Activated CD4-positive, alpha-beta T cell treated with anti-CD3 and anti-CD28 coated beads, Interleukin-2, amount 10 ng/mL, durations not matched to agents 7 days and 5 days (primary cell): ENCODE measurements at regions not wholly inside any gene's neighbourhood (a gene's known extent, or its start where the extent isn't known, plus 50 kb on each side); places are given as distances from the start of the nearest gene placed in this dataset.

Experiments used
- CTCF ChIA-PET: fragments of 350-600 bp; sonication (Branson Sonifier 250); formaldehyde crosslinking; loops from one replicate; lab custom pipeline; 2021; ENCODE audit warnings: antibody characterized with exemption; lab: Charles Lee
- POLR2A ChIA-PET: fragments of 350-600 bp; sonication (Branson Sonifier 250); formaldehyde crosslinking; loops from one replicate; lab custom pipeline; 2021; ENCODE audit warnings: antibody characterized with exemption; lab: Charles Lee
- DNase-seq: peaks from one replicate; pipeline ENCODE4 v3.0.0-alpha.2; 2020
- H3K27ac Mint-ChIP-seq: one replicate; pipeline ENCODE4 v1.8.0; 2021; ENCODE audit warnings: mild to moderate bottlenecking, moderate library complexity, mixed read lengths
- H3K27me3 Mint-ChIP-seq: one replicate; pipeline ENCODE4 v1.8.0; 2021; ENCODE audit warnings: mixed read lengths
- H3K36me3 Mint-ChIP-seq: one replicate; pipeline ENCODE4 v1.8.0; 2021; ENCODE audit warnings: low read depth, mixed read lengths
- H3K4me1 Mint-ChIP-seq: one replicate; pipeline ENCODE4 v1.8.0; 2021; ENCODE audit warnings: mixed read lengths
- H3K4me3 Mint-ChIP-seq: one replicate; pipeline ENCODE4 v1.8.0; 2021; ENCODE audit warnings: mild to moderate bottlenecking, moderate library complexity, mixed read lengths
- H3K9me3 Mint-ChIP-seq: one replicate; pipeline ENCODE4 v1.8.0; 2021; ENCODE audit warnings: mixed read lengths

DNA sequence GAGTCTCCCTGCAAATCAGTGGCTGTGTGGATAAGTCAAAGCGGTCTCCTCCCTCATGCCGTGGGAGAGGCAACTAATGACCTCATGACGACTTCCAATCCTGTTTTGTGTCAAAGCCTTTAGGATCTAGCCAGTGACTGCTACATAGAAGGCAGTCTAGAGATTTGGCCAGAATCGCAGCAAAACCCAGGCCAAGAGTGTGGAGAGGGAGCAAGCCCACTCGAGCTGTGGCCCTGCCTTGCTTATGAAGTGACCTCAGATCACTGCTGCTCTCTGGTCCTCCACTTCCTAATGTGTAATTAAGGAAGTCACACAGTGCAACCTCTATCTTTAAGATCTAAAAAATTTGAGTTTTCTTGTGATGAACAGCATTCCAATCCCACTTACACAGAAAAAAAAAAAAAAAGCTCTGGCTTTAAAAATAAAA, 296.7 kb upstream of the KLF6 start:
- ChIA-PET CTCF (interaction anchor here (0.5 kb wide), 1 partner anchor 45 kb away, joined by 3 read pairs; no protein-coding TSS in a partner anchor), POLR2A (no interaction called here)
- H3K36me3 Mint-ChIP-seq = peaks cover 4% of the 10 kb centered on the region
- H3K9me3 Mint-ChIP-seq = peaks cover 4% of the 10 kb centered on the region
- peaks cover 38% of the 10 kb centered on the region for H3K4me1 Mint-ChIP-seq
- DNase-seq = no peak
- no peak overlapping the region for H3K4me3 Mint-ChIP-seq
- no peaks in the 10 kb centered on the region for H3K27me3 Mint-ChIP-seq
- H3K27ac Mint-ChIP-seq = peak overlapping the region; percentile 2

DNA sequence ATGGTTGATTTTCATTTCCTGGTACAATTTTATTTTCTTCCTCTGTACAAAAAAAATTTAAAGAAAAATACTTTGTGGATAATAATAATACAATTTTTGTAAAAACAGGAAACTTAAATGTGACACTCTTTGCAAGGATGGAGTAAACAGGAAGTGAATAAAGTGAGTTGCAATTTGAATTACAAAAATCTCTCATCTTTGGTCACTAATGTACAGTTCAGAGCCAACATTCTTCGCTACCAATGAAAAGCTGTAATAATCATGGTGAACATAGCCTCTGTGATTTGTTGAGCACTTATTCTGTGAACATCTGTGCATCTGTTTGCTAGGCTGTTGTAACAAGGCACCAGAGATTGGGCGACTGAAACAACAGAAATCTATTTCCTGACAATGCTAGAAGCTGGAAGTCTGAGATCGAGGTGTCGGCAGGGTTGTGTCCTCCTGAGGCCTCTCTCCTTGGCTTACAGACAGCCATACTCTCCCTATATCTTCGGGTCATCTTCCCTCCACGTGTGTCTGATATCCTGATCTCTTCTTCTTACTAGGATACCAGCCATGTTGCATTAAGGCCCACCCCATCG, 295.3 kb upstream of the KLF6 start:
- CTCF ChIA-PET = interaction anchor here (0.9 kb wide), 1 partner anchor 66 kb away, joined by 3 read pairs; no protein-coding TSS in a partner anchor
- POLR2A ChIA-PET = no interaction called here
- Mint-ChIP-seq H3K9me3 (peaks cover 5% of the 10 kb centered on the region), H3K4me3 (no peak overlapping the region), H3K27me3 (no peaks in the 10 kb centered on the region), H3K36me3 (peaks cover 9% of the 10 kb centered on the region), H3K4me1 (peaks cover 49% of the 10 kb centered on the region), H3K27ac (peak overlapping the region; percentile 81)
- DNase-seq = no peak

DNA sequence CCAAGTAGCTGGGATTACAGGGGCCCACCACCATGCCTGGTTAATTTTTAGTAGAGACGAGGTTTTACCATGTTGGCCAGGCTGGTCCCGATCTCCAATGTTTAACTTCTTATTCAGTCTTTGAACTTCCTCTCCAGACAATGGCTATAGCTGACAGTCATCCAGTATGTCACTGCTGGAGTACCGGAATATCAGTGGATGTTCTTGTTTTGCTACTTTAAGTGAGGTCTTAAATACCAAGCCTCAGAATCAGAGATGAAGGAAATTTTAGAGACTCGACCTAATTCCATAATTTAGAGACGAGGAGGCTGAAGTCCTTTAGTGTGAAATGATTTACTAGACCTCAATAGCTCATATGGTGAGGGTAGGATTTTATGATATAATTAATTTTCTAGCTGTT, 294.8 kb upstream of the KLF6 start:
- POLR2A ChIA-PET = no interaction called here
- Mint-ChIP-seq H3K27ac (peak overlapping the region; percentile 50), H3K4me3 (no peak overlapping the region), H3K27me3 (no peaks in the 10 kb centered on the region), H3K9me3 (peaks cover 5% of the 10 kb centered on the region), H3K4me1 (peaks cover 54% of the 10 kb centered on the region), H3K36me3 (peaks cover 12% of the 10 kb centered on the region)
- no peak for DNase-seq
- CTCF ChIA-PET = interaction anchor here (0.9 kb wide), 1 partner anchor 67 kb away, joined by 3 read pairs; no protein-coding TSS in a partner anchor

DNA sequence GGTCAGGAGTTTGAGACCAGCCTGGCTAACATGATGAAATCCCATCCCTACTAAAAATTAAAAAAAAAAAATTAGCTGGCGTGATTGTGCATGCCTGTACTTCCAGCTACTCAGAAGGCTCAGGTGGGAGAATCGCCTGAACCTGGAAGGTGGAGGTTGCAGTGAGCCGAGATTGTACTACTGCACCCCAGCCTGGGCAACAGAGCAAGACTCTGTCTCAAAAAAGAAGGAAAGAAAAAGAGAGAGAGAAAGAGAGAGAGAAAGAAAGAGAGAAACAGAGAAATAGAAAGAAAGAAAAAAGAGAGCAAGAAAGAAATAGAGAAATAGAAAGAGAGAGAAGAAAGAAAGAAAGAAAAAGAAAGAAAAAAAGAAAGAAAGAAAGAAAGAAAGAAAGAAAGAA, 292.8 kb upstream of the KLF6 start:
- no peak overlapping the region for H3K4me3 Mint-ChIP-seq
- DNase-seq = no peak
- no peaks in the 10 kb centered on the region for H3K27me3 Mint-ChIP-seq
- H3K27ac Mint-ChIP-seq = no peak overlapping the region
- peaks cover 6% of the 10 kb centered on the region for H3K9me3 Mint-ChIP-seq
- ChIA-PET POLR2A (no interaction called here), CTCF (interaction anchor here (0.6 to 0.9 kb wide), 2 partner anchors 9 to 18 kb away, joined by 3 read pairs; no protein-coding TSS in a partner anchor)
- peaks cover 68% of the 10 kb centered on the region for H3K4me1 Mint-ChIP-seq
- peaks cover 16% of the 10 kb centered on the region for H3K36me3 Mint-ChIP-seq

DNA sequence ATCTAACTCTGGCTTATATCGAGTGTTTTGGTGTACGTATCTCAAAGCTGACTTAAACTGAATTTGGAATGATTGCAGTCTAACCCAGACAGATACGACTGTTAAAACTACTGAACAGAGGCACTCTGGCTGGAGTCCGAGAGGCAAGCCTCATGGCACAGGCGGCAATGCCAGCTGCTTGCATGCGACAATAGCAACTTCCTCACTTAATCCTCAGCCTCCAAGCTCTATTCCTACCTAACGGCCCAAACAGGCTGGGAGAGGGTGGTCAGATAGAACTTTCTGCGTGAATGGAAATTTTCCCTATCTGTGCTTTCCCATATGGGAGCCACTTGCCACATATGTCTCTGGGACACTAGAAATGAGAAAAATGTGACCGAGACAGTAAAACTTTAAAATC, 292.0 kb upstream of the KLF6 start:
- peaks cover 16% of the 10 kb centered on the region for H3K36me3 Mint-ChIP-seq
- H3K9me3 Mint-ChIP-seq = peaks cover 7% of the 10 kb centered on the region
- DNase-seq = no peak
- no peak overlapping the region for H3K27ac Mint-ChIP-seq
- H3K4me1 Mint-ChIP-seq = peaks cover 67% of the 10 kb centered on the region
- H3K27me3 Mint-ChIP-seq = no peaks in the 10 kb centered on the region
- CTCF ChIA-PET = interaction anchor here (0.6 to 0.9 kb wide), 2 partner anchors 9 to 17 kb away, joined by 3 read pairs; no protein-coding TSS in a partner anchor
- H3K4me3 Mint-ChIP-seq = no peak overlapping the region
- POLR2A ChIA-PET = no interaction called here

DNA sequence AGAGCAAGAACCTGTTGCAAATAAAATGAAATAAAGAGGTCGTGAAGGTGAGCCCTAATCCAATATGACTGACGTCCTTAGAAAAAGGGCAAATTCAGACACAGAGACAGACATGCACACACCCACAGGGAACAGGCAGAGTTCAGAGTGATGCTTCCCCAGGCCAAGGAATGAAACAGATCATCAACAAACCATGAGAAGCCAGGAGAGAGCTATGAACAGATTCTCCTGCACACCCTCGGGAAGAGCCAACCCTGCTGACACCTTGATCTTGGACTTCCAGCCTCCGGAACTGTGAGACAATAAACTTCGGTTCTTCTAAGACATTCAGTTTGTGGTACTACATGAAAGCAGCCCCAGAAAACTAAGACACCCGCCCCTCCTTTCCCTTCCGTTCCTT, 290.4 kb upstream of the KLF6 start:
- DNase-seq = no peak
- Mint-ChIP-seq H3K36me3 (peaks cover 16% of the 10 kb centered on the region), H3K27me3 (no peaks in the 10 kb centered on the region), H3K4me1 (peaks cover 55% of the 10 kb centered on the region), H3K9me3 (peaks cover 7% of the 10 kb centered on the region), H3K27ac (peak overlapping the region; percentile 90), H3K4me3 (no peak overlapping the region)
- ChIA-PET CTCF (interaction anchor here (1.1 to 2.0 kb wide), 8 partner anchors 8 to 101 kb away, joined by 3 to 5 read pairs (median 4); no protein-coding TSS in a partner anchor), POLR2A (interaction anchor here (0.6 kb wide), 1 partner anchor 94 kb away, joined by 4 read pairs; no protein-coding TSS in a partner anchor)

DNA sequence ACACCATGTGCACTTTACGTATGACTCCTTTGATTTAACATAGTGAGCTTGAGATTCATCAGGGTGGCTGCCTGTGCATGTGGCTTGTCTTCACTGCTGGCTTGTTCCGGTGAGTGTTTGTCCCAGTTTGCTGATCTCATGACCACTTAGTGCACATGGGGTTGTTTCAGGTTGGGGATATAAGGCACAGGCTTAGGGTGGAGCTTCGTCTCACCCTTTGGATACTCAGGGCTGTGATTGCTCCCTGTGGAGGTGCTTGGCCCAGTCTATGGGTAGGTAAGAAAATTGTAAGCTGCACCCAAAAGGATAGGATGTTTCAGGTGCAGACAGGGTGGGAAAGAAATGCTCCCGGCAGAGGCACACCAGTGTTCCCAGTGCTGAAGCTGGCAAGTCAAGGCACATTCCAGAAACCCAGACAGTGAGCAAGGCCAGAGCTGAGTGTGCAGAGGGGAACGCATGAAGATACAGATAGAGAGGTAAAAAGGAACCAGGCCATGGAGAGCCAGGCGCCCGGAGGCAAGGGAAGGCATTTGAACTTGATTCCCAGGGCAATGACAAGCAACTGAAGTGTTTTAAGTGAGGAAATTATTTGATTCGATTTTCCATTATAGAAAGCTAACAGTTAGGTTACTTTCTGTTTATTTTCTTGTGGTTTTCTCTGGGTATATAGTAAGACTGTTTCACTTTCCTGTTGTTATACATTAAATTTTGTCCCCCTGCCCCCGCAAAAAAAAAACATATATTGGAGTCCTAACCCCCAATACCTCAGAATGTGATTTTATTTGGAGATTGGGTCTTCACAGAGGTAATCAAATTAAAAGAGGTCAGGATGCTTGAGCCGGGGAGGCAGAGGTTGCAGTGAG, 289.8 kb upstream of the KLF6 start:
- Mint-ChIP-seq H3K9me3 (peaks cover 6% of the 10 kb centered on the region), H3K36me3 (peaks cover 13% of the 10 kb centered on the region), H3K4me1 (peaks cover 48% of the 10 kb centered on the region), H3K27me3 (no peaks in the 10 kb centered on the region), H3K4me3 (peak overlapping the region; percentile 48), H3K27ac (peak overlapping the region; percentile 90)
- peak; percentile 22 for DNase-seq
- CTCF ChIA-PET = interaction anchor here (0.8 to 2.0 kb wide), 9 partner anchors 9 to 100 kb away, joined by 3 to 5 read pairs (median 3); no protein-coding TSS in a partner anchor
- POLR2A ChIA-PET = no interaction called here

DNA sequence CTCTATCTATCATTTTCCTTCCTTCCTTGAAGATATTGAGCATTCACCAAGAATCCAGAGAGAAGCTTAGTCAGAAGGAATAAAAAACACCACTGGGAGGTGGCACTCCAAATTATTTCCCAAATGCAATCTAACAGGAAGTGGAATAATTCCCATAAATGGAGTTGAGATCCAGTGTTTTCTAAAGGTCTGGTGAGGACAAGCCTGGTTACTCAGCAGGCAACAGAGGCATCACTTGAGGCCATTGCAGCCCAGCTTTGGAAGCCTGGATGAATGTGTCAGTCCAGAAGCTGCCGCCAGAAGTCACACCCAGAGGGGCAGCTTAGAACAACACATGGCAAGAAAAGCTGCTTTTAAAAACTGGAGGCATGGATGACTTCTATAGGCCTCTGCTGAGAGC, 288.9 kb upstream of the KLF6 start:
- H3K27me3 Mint-ChIP-seq = no peaks in the 10 kb centered on the region
- no peak for DNase-seq
- H3K36me3 Mint-ChIP-seq = peaks cover 12% of the 10 kb centered on the region
- peak overlapping the region; percentile 90 for H3K27ac Mint-ChIP-seq
- peaks cover 42% of the 10 kb centered on the region for H3K4me1 Mint-ChIP-seq
- no peak overlapping the region for H3K4me3 Mint-ChIP-seq
- ChIA-PET POLR2A (no interaction called here), CTCF (interaction anchor here (0.8 to 1.5 kb wide), 2 partner anchors 11 to 15 kb away, joined by 3 to 4 read pairs; no protein-coding TSS in a partner anchor)
- peaks cover 4% of the 10 kb centered on the region for H3K9me3 Mint-ChIP-seq

DNA sequence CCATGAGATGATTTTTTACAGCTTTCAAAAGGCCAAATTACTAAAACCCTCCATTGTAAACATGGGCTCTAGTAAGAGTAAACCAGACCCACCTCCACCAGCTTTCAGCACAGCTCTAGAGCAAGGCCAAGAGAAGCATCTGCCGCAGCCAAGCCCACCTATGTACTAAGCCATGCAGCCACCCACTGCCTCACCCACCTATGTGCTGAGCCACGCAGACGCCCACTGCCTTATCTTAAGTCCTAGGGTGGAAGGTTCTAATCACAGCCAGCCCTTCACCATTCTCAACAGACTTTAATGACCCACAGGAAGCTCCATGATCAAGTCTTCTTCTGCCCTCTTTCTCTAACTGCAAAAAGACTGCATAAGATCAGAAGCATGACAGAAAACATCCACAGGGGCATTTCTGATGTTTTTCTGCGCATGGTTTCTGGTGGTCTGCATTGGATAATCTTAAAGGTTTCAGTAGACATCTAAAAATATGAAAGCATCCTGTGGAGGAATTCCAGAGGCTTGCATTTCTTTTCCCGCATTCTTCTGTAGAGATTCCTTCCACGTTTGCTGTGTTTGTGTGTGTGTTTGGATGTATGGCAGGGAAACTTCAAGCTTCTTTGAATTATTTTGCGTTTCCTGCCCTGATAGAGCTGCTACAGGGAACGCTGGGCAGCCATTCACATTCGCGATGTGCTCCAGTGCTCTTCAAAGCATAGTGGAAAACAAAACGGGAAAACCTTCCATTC, 286.1 kb upstream of the KLF6 start:
- DNase-seq = no peak
- Mint-ChIP-seq H3K36me3 (peaks cover 12% of the 10 kb centered on the region), H3K4me1 (peaks cover 33% of the 10 kb centered on the region), H3K27me3 (no peaks in the 10 kb centered on the region), H3K9me3 (peaks cover 4% of the 10 kb centered on the region), H3K4me3 (no peak overlapping the region), H3K27ac (no peak overlapping the region)
- ChIA-PET POLR2A (interaction anchor here (0.6 kb wide), 1 partner anchor 1980 kb away, joined by 4 read pairs; no protein-coding TSS in a partner anchor), CTCF (interaction anchor here (0.6 to 2.3 kb wide), 5 partner anchors 11 to 197 kb away, joined by 3 to 8 read pairs (median 3); no protein-coding TSS in a partner anchor)

DNA sequence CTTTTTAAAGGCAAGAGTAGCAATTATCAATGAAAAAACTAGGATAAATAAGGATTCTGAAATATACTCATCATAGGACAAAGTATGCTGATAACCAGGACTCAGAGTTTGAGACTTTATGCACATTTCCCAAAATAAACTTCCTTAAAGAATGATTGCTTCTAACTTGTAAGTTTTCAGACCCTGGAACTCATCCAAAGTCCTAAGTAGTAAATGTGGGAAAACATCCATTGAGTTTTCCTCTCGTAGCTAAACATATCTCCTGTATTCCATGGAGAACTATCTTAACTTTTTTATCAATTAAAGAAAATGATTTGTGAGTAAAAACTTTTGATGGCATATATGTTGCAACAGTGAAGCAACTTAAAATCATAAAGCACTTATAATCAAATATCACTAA, 285.2 kb upstream of the KLF6 start:
- peaks cover 5% of the 10 kb centered on the region for H3K36me3 Mint-ChIP-seq
- H3K9me3 Mint-ChIP-seq = peaks cover 2% of the 10 kb centered on the region
- ChIA-PET CTCF (no interaction called here), POLR2A (no interaction called here)
- H3K27ac Mint-ChIP-seq = no peak overlapping the region
- DNase-seq = no peak
- H3K27me3 Mint-ChIP-seq = no peaks in the 10 kb centered on the region
- H3K4me3 Mint-ChIP-seq = no peak overlapping the region
- peaks cover 26% of the 10 kb centered on the region for H3K4me1 Mint-ChIP-seq

DNA sequence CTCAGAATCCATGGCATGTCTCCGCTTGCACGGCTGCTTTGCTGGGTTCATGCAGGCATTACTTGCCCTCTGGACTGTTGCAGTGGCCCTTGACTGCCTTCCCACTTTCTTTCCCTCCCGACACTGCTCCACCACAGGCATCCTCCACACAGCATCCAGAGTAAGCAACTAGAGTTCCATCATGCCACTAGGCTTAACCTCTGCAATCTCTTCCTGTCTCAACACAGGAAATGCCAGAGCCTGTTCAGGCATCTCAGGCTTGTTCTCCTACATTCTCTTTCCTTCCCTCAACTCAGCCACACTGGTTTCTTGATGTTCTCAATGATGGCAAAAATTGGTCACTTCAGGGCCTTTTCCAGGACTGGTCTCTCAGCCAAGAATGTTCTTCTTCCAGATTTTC, 284.5 kb upstream of the KLF6 start:
- DNase-seq = no peak
- Mint-ChIP-seq H3K4me3 (no peak overlapping the region), H3K4me1 (peaks cover 19% of the 10 kb centered on the region), H3K36me3 (peaks cover under 1% of the 10 kb centered on the region), H3K27me3 (no peaks in the 10 kb centered on the region), H3K27ac (no peak overlapping the region), H3K9me3 (peaks cover 2% of the 10 kb centered on the region)
- POLR2A ChIA-PET = no interaction called here
- CTCF ChIA-PET = no interaction called here

DNA sequence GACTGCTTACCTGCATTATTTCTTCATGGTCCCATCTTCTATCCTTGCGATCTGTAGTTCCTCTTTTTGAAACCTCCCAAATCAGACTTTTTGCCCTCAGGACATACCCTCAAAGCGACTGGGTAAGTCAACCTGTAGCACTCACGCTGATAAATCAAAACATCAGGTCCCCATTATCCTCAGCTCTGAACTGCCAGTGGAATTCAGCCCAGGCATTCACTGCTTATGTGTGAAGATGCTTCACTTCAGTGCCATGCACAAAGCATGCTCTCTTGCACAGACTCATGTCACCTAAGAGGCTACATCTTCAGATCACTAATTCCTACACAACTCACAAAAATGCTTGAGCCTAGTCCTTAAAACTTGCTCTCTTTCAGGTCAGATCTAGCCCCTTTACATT, 283.6 kb upstream of the KLF6 start:
- DNase-seq = no peak
- H3K36me3 Mint-ChIP-seq = no peaks in the 10 kb centered on the region
- peaks cover 10% of the 10 kb centered on the region for H3K4me1 Mint-ChIP-seq
- H3K27me3 Mint-ChIP-seq = no peaks in the 10 kb centered on the region
- H3K27ac Mint-ChIP-seq = no peak overlapping the region
- CTCF ChIA-PET = interaction anchor here (1.1 kb wide), 2 partner anchors 9 to 16 kb away, joined by 3 to 10 read pairs; no protein-coding TSS in a partner anchor
- POLR2A ChIA-PET = no interaction called here
- H3K9me3 Mint-ChIP-seq = peaks cover 2% of the 10 kb centered on the region
- no peak overlapping the region for H3K4me3 Mint-ChIP-seq
